Retinal pigment epithelial cell (primary cell): ENCODE measurements at regions not wholly inside any gene's neighbourhood (a gene's known extent, or its start where the extent isn't known, plus 50 kb on each side); places are given as distances from the start of the nearest gene placed in this dataset.

Experiments used
- DNase-seq: peaks from one replicate; pipeline ENCODE4 v3.0.0-alpha.2; 2010; ENCODE audit warnings: low read depth
- H3K4me3 ChIP-seq: 2 replicates; pipeline ENCODE4 v1.5.1; 2011; ENCODE audit warnings: mild to moderate bottlenecking, low read length, control low read depth, moderate library complexity
- CTCF ChIP-seq: conservative IDR thresholded peaks from 2 replicates; pipeline ENCODE4 v1.5.1; 2011; ENCODE audit warnings: low read depth, low read length, control low read depth, inconsistent platforms

- no peak for TF ChIP-seq CTCF
- DNase-seq: no peak
- H3K4me3 ChIP-seq: no peak overlapping the region
Observed at GRCh38 chr17:14744761-14745473, 444.0 kb downstream of the HS3ST3B1 start.

GRCh38 chr17:14741491-14741890 is 440.6 kb downstream of the HS3ST3B1 start:
- DNase-seq: no peak
- H3K4me3 ChIP-seq: no peak overlapping the region
- no peak for TF ChIP-seq CTCF

- TF ChIP-seq CTCF: no peak
- no peak for DNase-seq
- no peak overlapping the region for H3K4me3 ChIP-seq
Observed at GRCh38 chr17:14739656-14740431, 439.0 kb downstream of the HS3ST3B1 start.

GRCh38 chr17:14738652-14738988 is 437.7 kb downstream of the HS3ST3B1 start:
- H3K4me3 ChIP-seq: no peak overlapping the region
- TF ChIP-seq CTCF: no peak
- DNase-seq: no peak

GRCh38 chr17:14737984-14738651 is 437.2 kb downstream of the HS3ST3B1 start:
- DNase-seq: peak; percentile 73
- no peak overlapping the region for H3K4me3 ChIP-seq
- TF ChIP-seq CTCF: no peak

- no peak for DNase-seq
- TF ChIP-seq CTCF: no peak
- H3K4me3 ChIP-seq: no peak overlapping the region
Observed at GRCh38 chr17:14736631-14737030, 435.8 kb downstream of the HS3ST3B1 start.
